Breast epithelium (tissue), 3 donors: ENCODE measurements at regions not wholly inside any gene's neighbourhood (a gene's known extent, or its start where the extent isn't known, plus 50 kb on each side); places are given as distances from the start of the nearest gene placed in this dataset.

ENCODE experiments used
- POLR2A ChIP-seq: fragments of 450-650 bp; IDR thresholded peaks from one replicate; pipeline ENCODE4 v1.6.1; 2016; ENCODE audit warnings: antibody characterized with exemption, mild to moderate bottlenecking, moderate library complexity
- TF ChIP-seq, protein P1 (sequence below), 3 donors: fragments of 450-650 bp; IDR thresholded peaks; one replicate each; pipeline ENCODE4 v1.5.1; 2016 to 2017; ENCODE audit warnings: antibody characterized with exemption in 3 of 3, mild to moderate bottlenecking in 3 of 3, moderate library complexity in 3 of 3

DNA sequence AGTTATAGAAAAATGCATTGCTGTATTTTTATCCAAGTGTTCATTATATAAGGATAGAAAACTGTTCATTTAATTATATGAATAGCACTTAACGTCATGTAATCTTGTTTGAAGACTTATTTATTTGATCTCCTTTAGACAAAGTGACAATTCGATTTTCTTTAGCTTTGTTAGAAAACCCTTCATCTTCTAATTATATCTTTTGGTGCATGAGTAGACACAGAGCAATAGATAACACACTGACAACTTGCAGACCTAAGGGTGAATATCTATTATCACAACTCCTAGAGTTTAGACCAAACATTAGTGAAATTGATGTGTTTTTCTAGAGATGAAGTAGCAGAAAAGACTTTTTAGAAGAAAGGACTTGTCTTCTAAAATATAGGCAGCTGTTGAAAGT, 446.4 kb upstream of the SEMA6A start:
- TF ChIP-seq, protein P1, sequence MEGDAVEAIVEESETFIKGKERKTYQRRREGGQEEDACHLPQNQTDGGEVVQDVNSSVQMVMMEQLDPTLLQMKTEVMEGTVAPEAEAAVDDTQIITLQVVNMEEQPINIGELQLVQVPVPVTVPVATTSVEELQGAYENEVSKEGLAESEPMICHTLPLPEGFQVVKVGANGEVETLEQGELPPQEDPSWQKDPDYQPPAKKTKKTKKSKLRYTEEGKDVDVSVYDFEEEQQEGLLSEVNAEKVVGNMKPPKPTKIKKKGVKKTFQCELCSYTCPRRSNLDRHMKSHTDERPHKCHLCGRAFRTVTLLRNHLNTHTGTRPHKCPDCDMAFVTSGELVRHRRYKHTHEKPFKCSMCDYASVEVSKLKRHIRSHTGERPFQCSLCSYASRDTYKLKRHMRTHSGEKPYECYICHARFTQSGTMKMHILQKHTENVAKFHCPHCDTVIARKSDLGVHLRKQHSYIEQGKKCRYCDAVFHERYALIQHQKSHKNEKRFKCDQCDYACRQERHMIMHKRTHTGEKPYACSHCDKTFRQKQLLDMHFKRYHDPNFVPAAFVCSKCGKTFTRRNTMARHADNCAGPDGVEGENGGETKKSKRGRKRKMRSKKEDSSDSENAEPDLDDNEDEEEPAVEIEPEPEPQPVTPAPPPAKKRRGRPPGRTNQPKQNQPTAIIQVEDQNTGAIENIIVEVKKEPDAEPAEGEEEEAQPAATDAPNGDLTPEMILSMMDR (IDR thresholded peaks at IDR 0.05) = no peak
- TF ChIP-seq POLR2A = no peak
